Embryonic facial prominence (tissue), 1 donor: ENCODE measurements at regions not wholly inside any gene's neighbourhood (a gene's known extent, or its start where the extent isn't known, plus 50 kb on each side); places are given as distances from the start of the nearest gene placed in this dataset.

Source experiments
- DNase-seq: peaks from one replicate; pipeline ENCODE4 v3.0.0-alpha.2; 2016; ENCODE audit errors: extremely low spot score

DNA sequence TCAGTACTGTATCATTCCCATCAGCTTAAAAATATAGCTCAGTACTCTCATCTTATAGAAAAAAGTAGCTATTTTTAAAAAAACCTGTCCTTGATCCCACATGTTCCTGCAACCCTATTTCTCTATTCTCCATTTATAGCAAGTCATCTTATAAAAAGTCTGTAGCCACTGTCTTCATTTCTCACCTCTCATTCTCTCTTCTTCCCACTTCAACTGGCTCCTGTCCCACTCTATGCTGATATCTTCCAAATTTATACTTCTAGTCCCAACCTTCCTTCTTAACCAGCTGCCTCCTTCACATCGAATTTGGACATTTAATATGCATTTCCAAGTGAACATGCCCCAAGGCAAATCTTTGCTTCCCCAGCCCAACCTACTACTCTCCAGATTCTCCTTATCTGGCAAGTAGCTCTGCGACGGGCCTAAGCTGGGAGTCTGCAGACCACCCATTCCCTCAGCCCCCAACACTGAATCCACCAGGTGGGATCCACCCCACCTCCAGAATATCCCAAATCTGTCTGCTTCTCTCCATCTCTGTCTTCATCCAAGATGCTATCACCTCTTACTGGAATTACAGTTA, 52.0 kb upstream of the TANC2 start:
- DNase-seq, result no peak

DNA sequence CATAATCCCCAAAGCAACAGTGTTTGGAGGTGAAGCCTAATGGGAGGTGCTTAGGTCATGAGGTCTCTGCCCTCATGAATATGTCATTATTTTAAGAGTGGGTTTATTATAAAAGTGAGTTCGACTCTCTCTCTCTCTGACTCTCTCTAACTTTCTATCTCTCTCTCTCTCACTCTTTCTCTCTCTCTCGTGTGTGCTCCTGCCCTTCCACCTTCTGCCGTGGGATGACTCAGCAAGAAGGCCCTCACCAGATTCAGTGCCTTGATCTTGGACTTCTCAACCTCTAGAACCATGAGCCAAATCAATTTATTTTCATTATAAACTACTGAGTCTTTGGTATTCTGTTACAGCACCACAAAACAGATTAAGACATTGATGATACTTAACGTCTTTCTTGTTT, 53.7 kb upstream of the TANC2 start:
- no peak for DNase-seq

DNA sequence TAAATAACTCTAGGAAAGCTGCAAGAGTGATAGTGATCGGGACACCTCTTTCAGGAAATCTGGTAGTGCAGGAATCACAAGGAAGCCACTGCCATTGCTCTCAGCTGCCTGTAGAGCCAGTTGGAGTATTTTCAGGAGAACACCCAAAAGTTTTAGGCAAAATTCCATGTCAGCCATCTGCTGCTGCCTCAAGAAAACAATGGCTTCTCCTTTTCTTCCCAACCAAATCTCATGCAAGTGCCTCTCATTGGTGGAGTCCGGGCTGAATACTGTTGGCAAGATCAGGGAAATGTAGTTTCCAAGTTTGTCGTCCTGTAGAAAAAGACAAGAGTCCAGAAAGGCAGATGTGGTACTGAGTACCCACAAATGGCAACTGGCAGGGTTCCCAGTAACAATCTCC, 54.9 kb upstream of the TANC2 start:
- DNase-seq, result no peak

DNA sequence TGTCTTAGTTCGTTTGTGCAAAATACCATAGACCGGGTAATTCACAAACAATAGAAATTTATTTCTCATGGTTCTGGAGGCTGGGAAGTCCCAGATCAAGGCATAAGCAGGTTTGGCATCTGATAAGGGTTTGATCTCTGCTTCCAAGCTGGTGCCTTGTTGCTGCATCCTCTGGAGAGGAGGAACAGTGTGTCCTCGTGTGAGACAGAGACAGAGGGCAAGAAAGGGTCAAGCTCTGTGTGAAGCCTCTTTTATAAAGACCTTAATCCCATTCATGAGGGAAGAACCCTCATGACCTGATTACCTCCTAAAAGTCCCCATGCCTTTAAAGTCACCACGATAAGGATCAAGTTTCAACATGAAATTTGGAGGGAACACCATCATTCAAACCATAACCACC, 55.8 kb upstream of the TANC2 start:
- no peak for DNase-seq

DNA sequence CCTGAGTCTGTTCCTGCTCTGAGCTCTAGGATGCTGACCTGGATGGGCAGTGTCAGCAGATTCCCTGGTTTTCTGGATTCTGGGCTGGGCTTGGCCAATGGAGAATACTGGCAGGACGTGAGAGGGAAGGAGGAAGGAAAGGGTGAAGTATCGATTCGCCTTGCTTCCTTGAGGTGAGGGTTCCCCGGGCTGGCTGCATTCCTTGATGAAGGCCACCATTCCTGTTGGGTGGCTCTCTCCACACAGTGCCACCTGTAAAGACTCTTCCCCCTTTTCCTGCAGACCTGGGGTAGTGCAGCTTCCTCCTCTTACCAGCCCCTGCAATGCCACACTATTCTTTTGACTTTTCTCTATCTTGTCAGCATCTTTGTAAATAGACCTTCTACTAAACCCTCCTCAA, 58.1 kb upstream of the TANC2 start:
- DNase-seq, result no peak

DNA sequence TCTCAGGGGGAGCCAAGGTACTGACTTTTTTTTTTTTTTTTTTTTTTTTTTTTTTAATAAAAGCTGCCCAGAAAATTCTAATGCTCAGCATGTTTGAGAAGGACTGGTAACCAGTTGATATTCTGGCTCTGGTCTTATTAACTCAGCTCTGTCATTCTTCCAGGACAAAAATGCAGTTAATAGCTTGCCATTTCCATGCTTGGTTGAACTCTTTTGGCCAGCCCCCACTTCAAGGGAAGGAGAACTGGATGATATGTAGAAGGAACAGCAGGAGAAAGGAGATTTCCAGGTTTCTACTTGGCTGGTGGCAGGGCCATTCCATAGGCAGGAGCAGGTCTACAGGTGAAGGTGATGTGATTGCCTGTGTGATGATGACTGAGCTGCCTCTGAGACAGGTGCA, 59.2 kb upstream of the TANC2 start:
- no peak for DNase-seq

DNA sequence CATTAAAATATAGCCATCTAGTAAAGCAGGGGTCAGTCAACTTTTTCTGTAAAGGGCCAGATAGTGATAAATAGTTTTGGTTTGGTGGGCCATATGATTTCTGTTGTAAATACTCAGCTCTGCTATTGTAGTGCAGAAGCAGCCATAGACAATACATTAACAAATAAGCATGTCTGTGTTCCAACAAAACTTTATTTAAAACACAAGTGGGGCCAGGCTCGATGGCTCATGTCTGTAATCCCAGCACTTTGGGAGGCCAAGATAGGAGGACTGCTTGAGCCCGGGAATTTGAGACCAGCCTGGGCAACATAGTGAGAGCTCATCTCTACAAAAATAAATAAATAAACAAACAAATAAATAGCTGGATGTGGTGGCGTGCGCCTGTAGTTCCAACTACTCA, 60.8 kb upstream of the TANC2 start:
- DNase-seq, result no peak

DNA sequence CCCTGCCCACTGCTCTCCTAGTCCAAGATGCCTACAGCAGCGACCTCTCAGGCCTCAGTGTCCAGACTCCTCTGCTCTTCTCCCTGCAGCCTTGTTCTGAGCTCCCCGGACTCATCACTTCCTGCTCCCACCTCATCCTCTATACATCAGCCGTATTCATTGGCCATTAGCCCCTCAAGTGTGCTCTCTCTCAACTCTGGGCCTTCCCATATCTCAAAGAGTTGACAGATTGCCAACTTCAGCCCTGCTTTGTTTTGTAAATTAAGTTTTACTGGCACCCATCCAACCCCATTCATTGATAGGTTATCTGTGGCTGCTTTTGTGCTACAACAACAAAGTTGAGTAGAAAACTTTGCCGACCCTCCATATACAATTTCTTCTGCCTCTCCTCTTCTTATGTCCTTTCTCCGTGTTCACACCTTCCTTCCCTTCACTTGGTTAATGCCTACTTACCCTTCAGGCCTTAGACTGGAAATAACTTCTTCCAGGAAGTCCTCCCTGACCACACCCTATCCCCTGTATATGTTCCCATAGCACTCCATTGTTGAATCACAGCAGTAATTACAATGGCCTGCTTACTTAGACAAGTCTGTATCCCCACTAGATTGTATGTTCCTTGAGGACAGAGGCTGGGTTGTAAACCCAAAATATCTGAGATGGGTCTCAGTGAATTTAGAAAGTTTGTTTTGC, 63.4 kb upstream of the TANC2 start:
- DNase-seq, result no peak

DNA sequence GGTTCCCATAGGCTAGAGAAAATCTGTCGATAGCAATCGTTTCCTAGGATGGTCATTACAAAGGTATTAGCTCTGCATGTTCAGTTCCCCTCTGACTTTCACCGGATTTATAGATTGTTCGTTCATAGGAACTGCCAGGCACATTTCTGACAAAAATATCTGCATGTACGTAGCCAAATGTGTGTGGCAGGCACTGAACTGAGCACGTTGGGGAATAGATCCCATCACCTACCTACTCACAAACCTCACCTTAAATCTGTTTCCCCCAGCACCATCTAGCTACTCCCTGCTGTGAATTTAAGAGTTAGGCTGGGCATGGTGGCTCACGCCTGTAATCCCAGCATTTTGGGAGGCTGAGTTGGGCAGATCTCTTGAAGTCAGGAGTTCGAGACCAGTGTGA, 64.5 kb upstream of the TANC2 start:
- no peak for DNase-seq

DNA sequence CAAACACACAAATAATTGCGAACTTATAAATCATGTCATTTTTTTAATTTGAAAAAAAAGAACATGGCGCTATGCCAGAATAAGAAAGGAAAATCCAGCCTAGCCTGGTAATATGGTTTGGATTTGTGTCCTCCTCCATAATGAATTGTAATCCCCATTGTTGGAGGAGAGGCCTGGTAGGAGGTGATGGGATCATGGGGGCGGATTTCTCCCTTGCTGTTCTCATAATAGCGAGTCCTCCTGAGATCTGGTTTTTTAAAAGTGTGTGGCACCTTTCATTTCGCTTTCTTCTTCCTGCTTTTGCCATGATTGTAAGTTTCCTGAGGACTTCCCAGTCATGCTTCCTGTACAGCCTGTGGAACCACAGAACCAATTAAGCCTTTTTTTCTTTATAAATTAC, 65.9 kb upstream of the TANC2 start:
- DNase-seq, result no peak

DNA sequence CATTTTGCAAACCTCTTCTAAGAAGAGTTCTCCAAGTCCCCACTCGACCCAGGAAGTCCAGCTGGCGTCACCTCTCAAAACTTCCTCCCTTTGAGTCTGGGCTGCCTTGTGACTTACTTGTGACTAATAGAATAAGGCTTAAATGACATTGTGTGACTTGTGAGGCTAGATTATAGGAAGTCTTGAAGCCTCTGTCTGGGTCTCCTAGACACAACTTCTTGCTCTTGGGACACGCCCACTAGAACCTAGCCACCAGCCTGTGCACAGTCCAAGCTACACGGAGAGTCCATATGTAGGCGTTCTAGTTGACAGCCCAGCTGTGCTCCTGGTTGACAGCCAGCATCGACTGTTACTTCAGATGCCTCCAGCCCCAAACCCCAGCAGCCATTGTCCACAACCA, 66.7 kb upstream of the TANC2 start:
- DNase-seq, result no peak

DNA sequence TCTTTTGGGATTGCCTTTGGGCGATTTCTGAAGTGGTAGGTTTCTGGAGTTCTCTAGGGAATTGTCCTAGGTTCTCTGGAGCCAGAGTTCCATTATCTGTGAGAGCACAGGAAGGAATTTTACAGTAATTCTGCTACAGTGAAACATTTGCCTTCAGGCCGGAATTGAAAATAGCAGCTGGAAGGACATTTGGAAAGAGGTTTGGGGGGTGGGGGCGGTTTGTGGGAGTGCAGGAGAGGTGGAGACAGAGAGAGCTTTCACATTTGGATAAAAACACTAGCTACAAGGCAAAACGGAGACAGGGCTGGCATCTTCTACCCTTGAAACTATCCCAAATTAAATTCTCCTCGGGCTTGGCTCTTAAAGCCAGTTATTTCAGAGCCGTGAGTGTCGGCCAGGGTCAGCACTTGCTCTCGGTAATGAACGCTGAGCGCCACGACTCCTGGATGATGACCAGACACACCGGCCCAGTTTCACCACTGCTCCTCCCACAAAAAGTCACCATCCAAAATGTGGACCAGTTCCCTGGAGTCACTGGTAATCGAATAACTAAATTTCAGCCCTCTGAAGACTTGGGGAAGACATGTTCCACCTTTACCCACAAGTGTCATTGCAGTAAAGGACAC, 67.7 kb upstream of the TANC2 start:
- DNase-seq, result no peak

DNA sequence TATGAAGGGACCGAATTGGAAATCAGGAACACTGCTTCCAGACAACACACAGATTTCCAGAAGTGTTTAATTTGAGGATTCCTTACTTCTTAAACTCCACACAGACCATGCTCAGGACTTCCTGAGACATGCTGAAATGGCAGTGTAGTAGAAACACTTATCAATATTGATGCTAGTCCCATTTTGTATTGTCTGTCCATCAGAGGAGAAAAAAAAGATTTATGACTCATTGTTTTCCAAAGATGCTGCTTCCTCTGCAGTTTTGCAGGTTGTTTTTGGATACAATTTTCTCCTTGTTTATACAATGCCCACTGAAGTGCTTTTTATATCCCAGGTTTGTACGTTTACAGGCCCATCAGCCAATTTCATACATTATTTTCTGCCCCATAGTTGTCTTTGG, 68.3 kb upstream of the TANC2 start:
- no peak for DNase-seq

DNA sequence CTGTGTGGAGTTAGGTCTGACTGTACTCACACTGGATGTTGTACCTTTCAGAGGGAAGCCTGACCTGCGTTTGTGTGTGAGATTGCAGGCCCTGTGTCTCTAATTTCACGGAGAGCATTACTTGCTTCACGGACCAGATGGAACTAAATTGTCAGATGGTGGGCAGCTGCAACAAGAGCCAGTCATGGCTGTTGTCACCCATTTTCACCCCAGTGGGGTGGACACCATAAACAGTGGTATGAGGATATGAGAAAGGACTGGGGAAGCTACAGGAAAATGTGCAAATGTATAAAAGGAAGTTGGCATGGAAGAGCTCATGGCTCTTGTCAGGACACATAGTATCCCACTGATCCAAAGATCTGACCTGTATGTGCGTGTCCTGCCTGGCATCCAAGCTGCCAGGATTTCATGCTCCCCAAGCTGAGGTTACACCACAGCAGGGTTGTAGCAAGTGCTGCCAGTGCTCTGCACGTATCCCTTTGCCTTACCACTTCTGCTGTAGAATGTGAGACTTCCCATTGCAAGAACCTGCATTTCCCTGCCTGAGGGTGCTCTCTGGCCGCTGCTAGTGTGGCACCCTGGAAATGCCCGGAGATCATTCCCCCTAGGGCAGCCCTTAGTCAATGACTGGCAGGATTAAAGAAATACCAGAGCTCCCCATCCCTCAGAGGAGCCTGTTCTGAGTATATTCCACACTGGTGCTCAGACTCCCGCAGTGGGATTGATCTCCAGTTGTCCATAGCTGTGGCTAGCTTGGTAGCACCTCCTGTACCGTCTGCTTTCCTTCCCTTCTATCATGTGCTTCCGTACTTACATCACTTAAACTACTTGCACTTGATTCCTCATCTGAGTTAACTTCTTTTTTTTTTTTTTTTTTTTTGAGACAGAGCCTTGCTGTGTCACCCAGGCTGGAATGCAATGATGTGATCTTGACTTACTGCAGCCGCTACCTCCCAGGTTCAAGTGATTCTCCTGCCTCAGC, 70.4 kb upstream of the TANC2 start:
- no peak for DNase-seq

DNA sequence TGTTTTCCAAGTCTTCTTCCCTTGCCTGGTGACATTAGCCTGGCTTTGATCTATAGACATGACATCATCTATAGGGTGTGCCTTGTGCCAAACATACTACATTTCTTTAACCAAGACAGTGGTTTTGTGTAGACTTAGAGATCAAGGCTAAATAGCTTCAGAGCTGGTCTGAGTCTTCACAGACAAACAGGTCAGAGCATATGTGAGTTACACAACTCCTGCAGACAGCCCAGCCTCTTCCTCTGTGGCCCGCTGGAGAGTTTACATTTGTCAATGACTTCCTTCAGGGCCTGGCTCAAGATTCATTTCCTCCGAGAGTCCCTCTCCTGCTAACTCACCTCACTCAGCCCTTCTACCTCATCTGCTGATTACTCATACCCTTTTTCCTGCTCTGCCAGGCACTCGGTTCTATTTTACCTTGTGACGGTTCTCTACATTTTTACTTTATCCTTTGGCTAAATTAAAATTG, 73.1 kb upstream of the TANC2 start:
- no peak for DNase-seq

DNA sequence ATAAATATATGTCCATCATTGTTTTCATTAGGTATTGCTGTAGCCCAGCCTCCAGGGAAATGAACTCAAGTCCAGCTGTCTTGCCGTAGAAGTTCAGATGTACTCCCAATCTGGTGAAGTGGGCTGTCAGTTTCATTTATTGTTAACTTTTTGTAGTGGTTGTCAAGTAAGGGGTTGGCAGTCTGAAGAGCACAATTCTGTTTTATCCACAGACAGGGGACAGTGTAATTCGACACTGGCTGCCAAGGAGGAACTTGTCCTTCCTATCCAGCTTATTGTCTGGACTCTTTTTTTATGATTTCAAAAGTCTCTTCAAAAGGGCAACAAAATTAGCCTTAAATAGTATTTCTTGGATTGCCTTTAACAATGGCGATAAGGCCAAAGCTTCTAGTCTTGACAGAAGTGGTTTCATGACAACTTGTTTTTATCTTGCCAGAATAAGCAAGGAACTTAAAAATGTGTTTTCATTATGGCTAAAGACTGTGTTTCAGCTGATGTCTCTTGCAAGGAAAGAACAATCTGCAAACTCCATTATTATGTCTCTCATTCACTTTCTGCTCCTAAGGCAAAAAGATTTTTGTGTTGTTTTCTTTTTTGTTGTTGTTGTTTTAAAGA, 73.9 kb upstream of the TANC2 start:
- no peak for DNase-seq

DNA sequence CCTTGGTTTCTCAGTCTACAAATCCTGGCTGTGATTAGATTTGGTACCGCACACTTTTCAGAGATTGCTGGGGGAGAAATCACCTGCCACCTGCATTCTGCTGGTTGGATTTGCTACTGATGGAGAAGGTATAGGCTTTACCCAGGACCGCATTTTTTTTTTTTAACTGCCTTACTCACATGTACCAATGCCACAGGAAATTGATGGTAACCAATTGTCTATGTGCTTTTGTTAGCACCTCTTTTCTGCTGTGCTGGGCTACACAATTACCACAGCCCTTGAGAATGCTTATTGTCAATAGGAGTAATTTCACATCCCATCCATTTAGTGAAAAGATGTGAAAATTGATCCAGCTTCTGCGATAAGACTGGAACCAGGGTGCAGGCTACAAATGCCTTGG, 74.4 kb upstream of the TANC2 start:
- DNase-seq, result no peak

DNA sequence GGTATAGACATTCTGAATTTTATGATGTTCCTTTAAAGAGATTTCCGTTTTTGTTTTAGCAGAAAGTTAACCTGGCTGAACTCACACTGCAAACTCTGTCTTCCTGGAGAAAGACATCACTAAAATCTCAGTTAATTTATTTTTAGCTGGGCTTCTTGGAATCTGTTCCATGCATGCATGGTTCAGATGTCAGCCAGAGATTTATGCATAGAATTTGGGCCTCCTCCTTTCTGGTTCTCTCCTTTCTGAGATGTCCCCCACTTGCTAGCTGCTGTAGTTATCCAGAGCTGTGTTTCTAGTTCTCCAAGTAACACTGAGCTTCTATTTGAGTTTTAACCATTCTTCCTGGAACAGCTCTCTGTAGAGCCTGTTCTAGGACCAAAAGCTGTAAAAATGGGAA, 77.3 kb upstream of the TANC2 start:
- no peak for DNase-seq

DNA sequence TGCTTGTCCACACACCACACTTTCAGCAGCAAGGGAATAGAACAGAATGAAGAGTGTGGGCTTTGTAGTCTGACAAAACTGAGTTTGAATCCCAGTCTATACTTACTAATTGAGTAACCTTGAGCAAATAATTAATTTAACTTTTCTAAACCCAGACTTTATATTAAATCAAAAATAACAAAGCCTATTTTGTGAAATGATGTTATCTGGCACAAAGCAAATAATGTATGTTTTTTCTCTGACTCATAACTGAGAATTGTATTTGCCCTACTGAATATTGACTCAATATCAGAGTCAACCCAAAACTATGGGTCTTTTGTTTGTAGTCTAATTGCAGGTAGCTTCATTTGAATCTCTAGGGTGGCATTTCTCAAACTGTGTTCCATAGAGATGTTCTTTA, 77.9 kb upstream of the TANC2 start:
- no peak for DNase-seq

DNA sequence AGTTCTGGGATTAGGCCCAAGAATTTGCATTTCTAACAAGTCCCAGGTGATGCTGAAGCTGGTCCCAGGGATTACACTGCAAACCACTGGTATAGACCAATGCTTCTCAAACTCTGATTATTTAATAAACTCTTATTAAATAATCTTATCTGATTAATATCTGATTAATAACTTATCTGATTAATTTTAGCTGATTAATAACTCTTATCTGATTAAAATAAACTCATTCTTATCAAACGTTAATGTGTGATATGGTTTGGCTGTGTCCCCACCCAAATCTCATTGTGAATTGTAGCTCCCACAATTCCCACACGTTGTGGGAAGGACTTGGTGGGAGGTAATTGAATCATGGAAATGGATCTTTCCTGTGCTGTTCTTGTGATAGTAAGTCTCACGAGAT, 78.6 kb upstream of the TANC2 start:
- no peak for DNase-seq

DNA sequence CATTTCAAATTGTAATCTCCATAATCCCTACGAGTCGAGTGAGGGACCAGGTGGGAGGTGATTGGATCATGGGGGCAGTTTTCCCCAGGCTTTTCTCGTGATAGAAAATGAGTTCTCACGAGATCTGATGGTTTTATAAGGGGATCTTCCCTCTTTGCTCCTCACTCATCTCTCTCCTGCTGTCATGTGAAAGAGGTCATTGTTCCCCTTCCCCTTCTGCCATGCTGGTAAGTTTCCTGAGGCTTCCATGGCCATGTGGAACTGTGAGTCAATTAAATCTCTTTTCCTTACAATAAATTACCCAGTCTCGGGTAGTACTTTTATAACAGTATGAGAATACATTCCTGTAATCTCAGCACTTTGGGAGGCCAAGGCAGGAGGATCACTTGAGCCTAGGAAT, 76.7 kb upstream of the MARCHF10 start:
- DNase-seq, result no peak

DNA sequence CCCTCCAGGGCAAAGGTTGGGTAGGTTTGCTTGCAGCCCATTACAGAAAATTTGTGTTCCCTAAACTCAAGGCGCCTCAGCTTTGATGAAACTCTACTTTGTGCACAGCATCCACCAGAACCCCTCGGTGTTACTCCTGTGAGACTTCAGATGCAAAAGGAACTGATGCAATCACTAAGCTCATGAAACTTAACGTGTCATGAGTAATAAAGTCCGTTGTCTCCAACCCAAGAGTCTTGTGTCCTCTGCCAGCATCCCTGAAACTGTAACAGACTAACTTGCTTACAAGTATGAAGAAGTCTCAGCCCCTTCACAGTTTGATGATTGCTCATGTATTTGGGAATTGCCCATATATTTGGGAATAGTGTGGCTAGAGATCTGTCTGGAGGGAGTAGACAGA, 74.8 kb upstream of the MARCHF10 start:
- no peak for DNase-seq
